HG02759 (cell line): ENCODE measurements at regions not wholly inside any gene's neighbourhood (a gene's known extent, or its start where the extent isn't known, plus 50 kb on each side); places are given as distances from the start of the nearest gene placed in this dataset.
"Not testable (repeated sequence)": the region's sequence is repeated elsewhere in the genome, so short reads cannot be mapped to it uniquely, and the experiment has no call there.

Source experiments
- ATAC-seq: cut with Tn5 transposase; IDR thresholded peaks from one replicate; pipeline ENCODE4 v1.9.1; 2021; ENCODE audit warnings: mild to moderate bottlenecking, moderate library complexity; ENCODE audit not compliant: unreplicated experiment

GRCh38 chr7:123324283-123324682, 124.5 kb upstream of the SLC13A1 start:
- ATAC-seq = no peak

GRCh38 chr7:123323689-123324088, 123.9 kb upstream of the SLC13A1 start:
- no peak for ATAC-seq

GRCh38 chr7:123321578-123321977, 121.8 kb upstream of the SLC13A1 start:
- ATAC-seq = not testable (repeated sequence)

- ATAC-seq = no peak
These were observed 120.1 kb upstream of the SLC13A1 start for GRCh38 chr7:123319911-123320310.

GRCh38 chr7:123314886-123315285, 115.1 kb upstream of the SLC13A1 start:
- ATAC-seq = peak; percentile 45

GRCh38 chr7:123308254-123308951, 108.6 kb upstream of the SLC13A1 start:
- no peak for ATAC-seq

GRCh38 chr7:123305840-123306375, 106.1 kb upstream of the SLC13A1 start:
- ATAC-seq = no peak

GRCh38 chr7:123303926-123304325, 104.2 kb upstream of the SLC13A1 start:
- ATAC-seq = no peak

- no peak for ATAC-seq
These were observed 97.2 kb upstream of the SLC13A1 start for GRCh38 chr7:123296965-123297364.

- no peak for ATAC-seq
These were observed 93.9 kb upstream of the SLC13A1 start for GRCh38 chr7:123293710-123294109.

- ATAC-seq = no peak
These were observed 92.5 kb upstream of the SLC13A1 start for GRCh38 chr7:123292227-123292626.

GRCh38 chr7:123289200-123289599, 89.4 kb upstream of the SLC13A1 start:
- no peak for ATAC-seq

- no peak for ATAC-seq
These were observed 85.4 kb upstream of the SLC13A1 start for GRCh38 chr7:123285076-123285700.

GRCh38 chr7:123283373-123283772, 83.6 kb upstream of the SLC13A1 start:
- no peak for ATAC-seq

- no peak for ATAC-seq
These were observed 82.4 kb upstream of the SLC13A1 start for GRCh38 chr7:123282181-123282580.

- ATAC-seq = no peak
These were observed 80.2 kb upstream of the SLC13A1 start for GRCh38 chr7:123279949-123280348.

- no peak for ATAC-seq
These were observed 75.4 kb upstream of the SLC13A1 start for GRCh38 chr7:123275036-123275753.

- ATAC-seq = no peak
These were observed 73.4 kb upstream of the SLC13A1 start for GRCh38 chr7:123273185-123273584.

GRCh38 chr7:123271856-123272255, 72.1 kb upstream of the SLC13A1 start:
- ATAC-seq = no peak

GRCh38 chr7:123271231-123271630, 71.5 kb upstream of the SLC13A1 start:
- ATAC-seq = no peak

GRCh38 chr7:123270570-123270969, 70.8 kb upstream of the SLC13A1 start:
- ATAC-seq = no peak

- no peak for ATAC-seq
These were observed 66.1 kb upstream of the SLC13A1 start for GRCh38 chr7:123265853-123266252.
